Thyroid gland (tissue), 4 donors: ENCODE measurements at regions not wholly inside any gene's neighbourhood (a gene's known extent, or its start where the extent isn't known, plus 50 kb on each side); places are given as distances from the start of the nearest gene placed in this dataset.

Experiments used
- CTCF ChIP-seq, 6 experiments: fragments of 200-600 bp in 3 of 6; fragments of 450-650 bp in 3 of 6; sonication (generic) in 3 of 6; IDR thresholded peaks; one replicate each; pipeline ENCODE4 v1.5.1; 2016 to 2019; ENCODE audit warnings: antibody characterized with exemption in 6 of 6, mild to moderate bottlenecking in 2 of 6, inconsistent platforms in 1 of 6, moderate library complexity in 1 of 6
- POLR2A ChIP-seq, 2 donors: fragments of 450-650 bp; IDR thresholded peaks; one replicate each; pipeline ENCODE4 v1.6.1; 2017; ENCODE audit warnings: antibody characterized with exemption in 2 of 2, mild to moderate bottlenecking in 2 of 2, moderate library complexity in 1 of 2

DNA sequence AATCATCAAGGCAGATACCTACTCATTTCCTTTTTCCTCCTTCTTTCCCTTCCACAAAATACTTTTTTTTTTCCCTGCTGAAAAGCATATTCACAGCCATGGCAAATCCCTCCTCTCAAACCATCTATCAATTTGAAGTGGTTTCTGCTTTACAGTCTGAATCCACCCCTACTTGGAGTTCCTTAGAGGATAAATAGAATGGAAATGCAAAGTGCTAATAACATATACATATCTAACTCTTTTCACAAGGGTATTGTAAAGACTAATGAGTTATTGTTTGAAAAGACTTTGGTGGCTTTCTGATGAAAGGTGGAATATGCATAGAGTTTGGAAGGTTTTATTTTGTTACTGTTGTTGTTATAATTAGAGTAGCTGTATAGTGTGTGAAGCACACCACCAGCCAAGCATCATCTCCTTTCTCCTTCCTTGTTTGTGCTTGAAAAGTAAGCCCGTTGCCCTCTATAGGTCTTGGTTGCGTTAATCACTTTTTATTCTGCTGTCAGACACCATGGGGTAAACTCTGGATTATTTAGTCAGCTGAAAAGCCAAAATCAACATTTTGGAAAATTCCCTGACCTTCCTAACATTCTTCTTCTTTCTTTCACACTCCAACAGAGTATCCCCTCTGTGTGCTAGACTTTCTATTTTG, 2126.9 kb upstream of the CELF4 start:
- TF ChIP-seq CTCF (IDR thresholded peaks at IDR 0.05) (no peak), POLR2A (IDR thresholded peaks at IDR 0.05) (no peak)
